ENCODE measurements at regions not wholly inside any gene's neighbourhood (a gene's known extent, or its start where the extent isn't known, plus 50 kb on each side); places are given as distances from the start of the nearest gene placed in this dataset.

- no peaks in the 10 kb centered on the region for H4K20me1 ChIP-seq (ENCODE audit: low read depth, low read length)
- no peak overlapping the region for H3K9ac ChIP-seq (ENCODE audit: low read length)
- no peak overlapping the region for H2AFZ ChIP-seq (ENCODE audit: low read depth, low read length, severe bottlenecking)
- H3K4me3 ChIP-seq (ENCODE audit: insufficient read depth, low read length, poor library complexity, severe bottlenecking): no peak overlapping the region
- H3K9me3 ChIP-seq (ENCODE audit: insufficient read depth, low read length): no peaks in the 10 kb centered on the region
- no peaks in the 10 kb centered on the region for H3K27me3 ChIP-seq (ENCODE audit: low read length)
- no peak overlapping the region for H3K4me2 ChIP-seq (ENCODE audit: low read depth, low read length, poor library complexity, severe bottlenecking)
- TF ChIP-seq CTCF (IDR thresholded peaks at IDR 0.05; ENCODE audit: insufficient read depth, low read length, poor library complexity, severe bottlenecking): no peak
- no peak overlapping the region for H3K27ac ChIP-seq (ENCODE audit: low read depth, low read length)
- H3K79me2 ChIP-seq (ENCODE audit: insufficient read depth, low read length): no peaks in the 10 kb centered on the region
- no peaks in the 10 kb centered on the region for H3K36me3 ChIP-seq (ENCODE audit: low read length)
- no peaks in the 10 kb centered on the region for H3F3A ChIP-seq (ENCODE audit: insufficient read depth)
- H3K9me2 ChIP-seq (replicated peaks; ENCODE audit: insufficient read depth, low read length): no peaks in the 10 kb centered on the region
These were observed 60.0 kb upstream of the SPTBN1 start for GRCh38 chr2:54396107-54396506.

- Histone ChIP-seq H3K9ac (ENCODE audit: low read length) (no peak overlapping the region), H3K27ac (ENCODE audit: low read depth, low read length) (no peak overlapping the region), H3K9me3 (ENCODE audit: insufficient read depth, low read length) (no peaks in the 10 kb centered on the region), H3K4me3 (ENCODE audit: insufficient read depth, low read length, poor library complexity, severe bottlenecking) (no peak overlapping the region), H3K9me2 (replicated peaks; ENCODE audit: insufficient read depth, low read length) (no peaks in the 10 kb centered on the region), H3F3A (ENCODE audit: insufficient read depth) (no peaks in the 10 kb centered on the region), H3K36me3 (ENCODE audit: low read length) (no peaks in the 10 kb centered on the region), H3K27me3 (ENCODE audit: low read length) (no peaks in the 10 kb centered on the region), H3K79me2 (ENCODE audit: insufficient read depth, low read length) (no peaks in the 10 kb centered on the region), H3K4me2 (ENCODE audit: low read depth, low read length, poor library complexity, severe bottlenecking) (no peak overlapping the region), H2AFZ (ENCODE audit: low read depth, low read length, severe bottlenecking) (no peak overlapping the region), H4K20me1 (ENCODE audit: low read depth, low read length) (no peaks in the 10 kb centered on the region)
- no peak for TF ChIP-seq EZH2phosphoT487 (conservative IDR thresholded peaks at IDR 0.05; ENCODE audit: low read length)
- no peak for TF ChIP-seq CTCF (IDR thresholded peaks at IDR 0.05; ENCODE audit: insufficient read depth, low read length, poor library complexity, severe bottlenecking)
These were observed 59.3 kb upstream of the SPTBN1 start for GRCh38 chr2:54396798-54397197.

- H4K20me1 ChIP-seq (ENCODE audit: low read depth, low read length): no peaks in the 10 kb centered on the region
- H3K27ac ChIP-seq (ENCODE audit: low read depth, low read length): no peak overlapping the region
- TF ChIP-seq CTCF (IDR thresholded peaks at IDR 0.05; ENCODE audit: insufficient read depth, low read length, poor library complexity, severe bottlenecking) (no peak), EZH2phosphoT487 (conservative IDR thresholded peaks at IDR 0.05; ENCODE audit: low read length) (no peak)
- no peaks in the 10 kb centered on the region for H3K27me3 ChIP-seq (ENCODE audit: low read length)
- no peaks in the 10 kb centered on the region for H3F3A ChIP-seq (ENCODE audit: insufficient read depth)
- H3K4me2 ChIP-seq (ENCODE audit: low read depth, low read length, poor library complexity, severe bottlenecking): no peak overlapping the region
- H3K36me3 ChIP-seq (ENCODE audit: low read length): no peaks in the 10 kb centered on the region
- H3K79me2 ChIP-seq (ENCODE audit: insufficient read depth, low read length): no peaks in the 10 kb centered on the region
- no peaks in the 10 kb centered on the region for H3K9me2 ChIP-seq (replicated peaks; ENCODE audit: insufficient read depth, low read length)
- no peak overlapping the region for H2AFZ ChIP-seq (ENCODE audit: low read depth, low read length, severe bottlenecking)
- H3K9me3 ChIP-seq (ENCODE audit: insufficient read depth, low read length): no peaks in the 10 kb centered on the region
- no peak overlapping the region for H3K4me3 ChIP-seq (ENCODE audit: insufficient read depth, low read length, poor library complexity, severe bottlenecking)
- H3K9ac ChIP-seq (ENCODE audit: low read length): no peak overlapping the region
These were observed 58.7 kb upstream of the SPTBN1 start for GRCh38 chr2:54397426-54397825.

- no peak overlapping the region for H3K9ac ChIP-seq (ENCODE audit: low read length)
- H3K4me3 ChIP-seq (ENCODE audit: insufficient read depth, low read length, poor library complexity, severe bottlenecking): no peak overlapping the region
- H3K27me3 ChIP-seq (ENCODE audit: low read length): no peaks in the 10 kb centered on the region
- TF ChIP-seq EZH2phosphoT487 (conservative IDR thresholded peaks at IDR 0.05; ENCODE audit: low read length) (no peak), CTCF (IDR thresholded peaks at IDR 0.05; ENCODE audit: insufficient read depth, low read length, poor library complexity, severe bottlenecking) (no peak)
- H3K4me2 ChIP-seq (ENCODE audit: low read depth, low read length, poor library complexity, severe bottlenecking): no peak overlapping the region
- no peak overlapping the region for H2AFZ ChIP-seq (ENCODE audit: low read depth, low read length, severe bottlenecking)
- no peaks in the 10 kb centered on the region for H3K79me2 ChIP-seq (ENCODE audit: insufficient read depth, low read length)
- no peak overlapping the region for H3K27ac ChIP-seq (ENCODE audit: low read depth, low read length)
- H4K20me1 ChIP-seq (ENCODE audit: low read depth, low read length): no peaks in the 10 kb centered on the region
- no peaks in the 10 kb centered on the region for H3F3A ChIP-seq (ENCODE audit: insufficient read depth)
- H3K9me3 ChIP-seq (ENCODE audit: insufficient read depth, low read length): no peaks in the 10 kb centered on the region
- H3K9me2 ChIP-seq (replicated peaks; ENCODE audit: insufficient read depth, low read length): no peaks in the 10 kb centered on the region
- no peaks in the 10 kb centered on the region for H3K36me3 ChIP-seq (ENCODE audit: low read length)
These were observed 54.6 kb upstream of the SPTBN1 start for GRCh38 chr2:54401554-54401953.

Measured in SU-DHL-6 (cell line).